ENCODE measurements at regions not wholly inside any gene's neighbourhood (a gene's known extent, or its start where the extent isn't known, plus 50 kb on each side); places are given as distances from the start of the nearest gene placed in this dataset.

DNA sequence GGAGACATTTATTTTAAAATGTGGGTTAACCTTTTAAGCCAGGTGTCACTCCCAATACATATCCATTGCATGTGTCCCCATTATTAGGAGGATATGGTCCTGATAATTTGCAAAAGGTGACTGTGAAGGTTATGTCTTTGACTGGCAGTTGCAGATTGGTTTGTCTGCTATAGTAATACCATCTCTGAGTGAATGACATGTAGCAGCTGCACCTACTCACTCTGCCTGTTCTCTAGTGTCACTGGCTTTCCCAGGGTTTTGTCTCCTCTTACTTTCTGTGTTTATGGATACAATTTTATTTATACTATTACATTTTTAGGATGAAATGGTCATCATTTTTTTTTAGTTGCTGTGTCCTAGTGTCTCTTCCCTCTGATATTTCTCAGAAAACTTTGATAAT, 393.2 kb downstream of the C3orf38 start:
- TF ChIP-seq, protein P1, sequence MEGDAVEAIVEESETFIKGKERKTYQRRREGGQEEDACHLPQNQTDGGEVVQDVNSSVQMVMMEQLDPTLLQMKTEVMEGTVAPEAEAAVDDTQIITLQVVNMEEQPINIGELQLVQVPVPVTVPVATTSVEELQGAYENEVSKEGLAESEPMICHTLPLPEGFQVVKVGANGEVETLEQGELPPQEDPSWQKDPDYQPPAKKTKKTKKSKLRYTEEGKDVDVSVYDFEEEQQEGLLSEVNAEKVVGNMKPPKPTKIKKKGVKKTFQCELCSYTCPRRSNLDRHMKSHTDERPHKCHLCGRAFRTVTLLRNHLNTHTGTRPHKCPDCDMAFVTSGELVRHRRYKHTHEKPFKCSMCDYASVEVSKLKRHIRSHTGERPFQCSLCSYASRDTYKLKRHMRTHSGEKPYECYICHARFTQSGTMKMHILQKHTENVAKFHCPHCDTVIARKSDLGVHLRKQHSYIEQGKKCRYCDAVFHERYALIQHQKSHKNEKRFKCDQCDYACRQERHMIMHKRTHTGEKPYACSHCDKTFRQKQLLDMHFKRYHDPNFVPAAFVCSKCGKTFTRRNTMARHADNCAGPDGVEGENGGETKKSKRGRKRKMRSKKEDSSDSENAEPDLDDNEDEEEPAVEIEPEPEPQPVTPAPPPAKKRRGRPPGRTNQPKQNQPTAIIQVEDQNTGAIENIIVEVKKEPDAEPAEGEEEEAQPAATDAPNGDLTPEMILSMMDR (IDR thresholded peaks at IDR 0.05; ENCODE audit: insufficient read depth, low read length): no peak
- TF ChIP-seq GABPA (IDR thresholded peaks at IDR 0.05; ENCODE audit: low read depth): no peak
- no peak for DNase-seq (ENCODE audit: low read depth in 1 of 2, low spot score in 1 of 2)
- H3K27ac ChIP-seq (replicated peaks): no peak overlapping the region
- H3K27me3 ChIP-seq (ENCODE audit: insufficient read depth, poor library complexity, severe bottlenecking): no peaks in the 10 kb centered on the region
- H3K4me3 ChIP-seq (replicated peaks; ENCODE audit: insufficient read depth, low read length): no peak overlapping the region

DNA sequence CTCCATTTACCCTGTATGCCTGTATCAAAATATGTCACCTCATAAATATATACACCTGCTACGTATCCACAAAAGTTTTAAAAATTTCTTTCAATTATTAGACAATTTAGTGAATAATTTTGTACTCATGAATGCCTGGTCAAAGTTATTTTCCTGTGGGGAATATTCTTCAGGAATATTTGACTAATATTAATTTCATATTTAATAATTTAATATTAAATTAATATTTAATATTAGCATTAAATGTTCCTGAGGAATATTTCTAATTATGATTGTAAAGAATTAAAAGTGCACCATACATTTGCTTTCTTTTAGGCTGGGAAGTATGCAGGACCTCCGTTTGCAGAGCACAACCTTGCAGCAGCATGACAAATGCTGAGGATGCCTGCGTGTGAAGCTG, 422.7 kb downstream of the C3orf38 start:
- no peaks in the 10 kb centered on the region for H3K27me3 ChIP-seq (ENCODE audit: insufficient read depth, poor library complexity, severe bottlenecking)
- TF ChIP-seq, protein P2, sequence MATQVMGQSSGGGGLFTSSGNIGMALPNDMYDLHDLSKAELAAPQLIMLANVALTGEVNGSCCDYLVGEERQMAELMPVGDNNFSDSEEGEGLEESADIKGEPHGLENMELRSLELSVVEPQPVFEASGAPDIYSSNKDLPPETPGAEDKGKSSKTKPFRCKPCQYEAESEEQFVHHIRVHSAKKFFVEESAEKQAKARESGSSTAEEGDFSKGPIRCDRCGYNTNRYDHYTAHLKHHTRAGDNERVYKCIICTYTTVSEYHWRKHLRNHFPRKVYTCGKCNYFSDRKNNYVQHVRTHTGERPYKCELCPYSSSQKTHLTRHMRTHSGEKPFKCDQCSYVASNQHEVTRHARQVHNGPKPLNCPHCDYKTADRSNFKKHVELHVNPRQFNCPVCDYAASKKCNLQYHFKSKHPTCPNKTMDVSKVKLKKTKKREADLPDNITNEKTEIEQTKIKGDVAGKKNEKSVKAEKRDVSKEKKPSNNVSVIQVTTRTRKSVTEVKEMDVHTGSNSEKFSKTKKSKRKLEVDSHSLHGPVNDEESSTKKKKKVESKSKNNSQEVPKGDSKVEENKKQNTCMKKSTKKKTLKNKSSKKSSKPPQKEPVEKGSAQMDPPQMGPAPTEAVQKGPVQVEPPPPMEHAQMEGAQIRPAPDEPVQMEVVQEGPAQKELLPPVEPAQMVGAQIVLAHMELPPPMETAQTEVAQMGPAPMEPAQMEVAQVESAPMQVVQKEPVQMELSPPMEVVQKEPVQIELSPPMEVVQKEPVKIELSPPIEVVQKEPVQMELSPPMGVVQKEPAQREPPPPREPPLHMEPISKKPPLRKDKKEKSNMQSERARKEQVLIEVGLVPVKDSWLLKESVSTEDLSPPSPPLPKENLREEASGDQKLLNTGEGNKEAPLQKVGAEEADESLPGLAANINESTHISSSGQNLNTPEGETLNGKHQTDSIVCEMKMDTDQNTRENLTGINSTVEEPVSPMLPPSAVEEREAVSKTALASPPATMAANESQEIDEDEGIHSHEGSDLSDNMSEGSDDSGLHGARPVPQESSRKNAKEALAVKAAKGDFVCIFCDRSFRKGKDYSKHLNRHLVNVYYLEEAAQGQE (IDR thresholded peaks at IDR 0.05; ENCODE audit: insufficient replicate concordance, low read depth): no peak
- TF ChIP-seq SPI1 (IDR thresholded peaks at IDR 0.05; ENCODE audit: borderline replicate concordance, low read depth) (no peak), POLR2AphosphoS5 (IDR thresholded peaks at IDR 0.05; ENCODE audit: low read depth) (no peak), GABPA (IDR thresholded peaks at IDR 0.05; ENCODE audit: low read depth) (no peak)
- TF ChIP-seq, protein P1 (IDR thresholded peaks at IDR 0.05; ENCODE audit: insufficient read depth, low read length): no peak
- no peak overlapping the region for H3K4me3 ChIP-seq (replicated peaks; ENCODE audit: insufficient read depth, low read length)
- no peak for DNase-seq (ENCODE audit: low read depth in 1 of 2, low spot score in 1 of 2)
- H3K27ac ChIP-seq (replicated peaks): no peak overlapping the region

DNA sequence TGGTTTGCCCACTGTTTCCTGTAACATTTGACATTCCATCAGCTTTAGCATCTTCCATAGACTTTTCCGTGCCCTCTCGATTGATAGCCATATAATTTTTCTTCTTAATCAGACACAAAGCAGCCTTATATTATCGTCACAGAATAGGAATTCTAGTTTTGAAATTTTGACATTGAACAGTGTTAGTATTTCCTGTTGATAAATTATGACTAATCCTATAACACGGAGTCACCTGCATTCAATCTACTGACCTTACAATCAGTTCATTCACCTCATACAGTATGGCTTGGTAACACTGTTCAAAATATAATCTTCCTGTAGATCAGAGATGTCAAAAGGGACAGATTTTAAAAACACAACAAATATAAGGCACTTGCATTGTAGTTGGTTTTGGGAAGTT, 423.7 kb downstream of the C3orf38 start:
- Histone ChIP-seq H3K4me3 (replicated peaks; ENCODE audit: insufficient read depth, low read length) (no peak overlapping the region), H3K27me3 (ENCODE audit: insufficient read depth, poor library complexity, severe bottlenecking) (no peaks in the 10 kb centered on the region), H3K27ac (replicated peaks) (no peak overlapping the region)
- DNase-seq (ENCODE audit: low read depth in 1 of 2, low spot score in 1 of 2): no peak
- TF ChIP-seq, protein P1 (IDR thresholded peaks at IDR 0.05; ENCODE audit: insufficient read depth, low read length): no peak
- TF ChIP-seq, protein P2 (IDR thresholded peaks at IDR 0.05; ENCODE audit: insufficient replicate concordance, low read depth): no peak
- no peak for TF ChIP-seq GABPA (IDR thresholded peaks at IDR 0.05; ENCODE audit: low read depth)
- TF ChIP-seq POLR2AphosphoS5 (IDR thresholded peaks at IDR 0.05; ENCODE audit: low read depth): no peak
- no peak for TF ChIP-seq SPI1 (IDR thresholded peaks at IDR 0.05; ENCODE audit: borderline replicate concordance, low read depth)

DNA sequence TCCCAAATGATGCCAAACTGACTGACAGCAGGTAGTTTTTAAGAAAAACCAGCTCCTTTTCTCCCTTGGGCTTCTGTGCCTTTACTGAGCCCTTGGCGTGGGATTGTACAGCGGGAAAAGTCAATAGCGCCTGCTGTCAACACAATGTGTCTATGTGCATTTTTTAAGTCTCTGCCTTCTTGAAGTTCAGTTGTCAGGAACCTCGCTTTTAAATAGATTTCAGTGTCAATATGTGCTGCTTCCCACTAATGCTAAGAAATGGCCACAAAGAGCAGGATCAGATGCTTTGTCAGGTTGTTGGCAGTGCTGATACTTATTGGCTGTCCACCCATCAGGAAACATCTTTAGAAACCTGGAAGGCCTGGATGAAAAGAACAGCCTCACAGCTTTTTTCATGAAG, 424.4 kb downstream of the C3orf38 start:
- no peaks in the 10 kb centered on the region for H3K27me3 ChIP-seq (ENCODE audit: insufficient read depth, poor library complexity, severe bottlenecking)
- H3K27ac ChIP-seq (replicated peaks): no peak overlapping the region
- H3K4me3 ChIP-seq (replicated peaks; ENCODE audit: insufficient read depth, low read length): no peak overlapping the region
- DNase-seq (ENCODE audit: low read depth in 1 of 2, low spot score in 1 of 2): no peak
- TF ChIP-seq POLR2AphosphoS5 (IDR thresholded peaks at IDR 0.05; ENCODE audit: low read depth): no peak
